GM13976 (cell line): ENCODE measurements at regions not wholly inside any gene's neighbourhood (a gene's known extent, or its start where the extent isn't known, plus 50 kb on each side); places are given as distances from the start of the nearest gene placed in this dataset.

ENCODE experiments used
- DNase-seq: peaks from one replicate; pipeline ENCODE4 v3.0.0; 2012; ENCODE audit warnings: low spot score
- in situ Hi-C: fragments of 300-500 bp; cut with MboI; formaldehyde crosslinking; loops from one replicate; pipeline ENCODE4 v1.12.0; 2022; ENCODE audit warnings: low sequenced_read_pairs, mixed read lengths, inconsistent platforms; ENCODE audit not compliant: unreplicated experiment
- TF ChIP-seq, protein P1 (sequence below): IDR thresholded peaks from 2 replicates; pipeline ENCODE4 v1.5.1; 2012; ENCODE audit warnings: borderline replicate concordance, mild to moderate bottlenecking; ENCODE audit not compliant: insufficient read depth; ENCODE audit errors: extremely low read depth, missing control alignments, control extremely low read depth

DNA sequence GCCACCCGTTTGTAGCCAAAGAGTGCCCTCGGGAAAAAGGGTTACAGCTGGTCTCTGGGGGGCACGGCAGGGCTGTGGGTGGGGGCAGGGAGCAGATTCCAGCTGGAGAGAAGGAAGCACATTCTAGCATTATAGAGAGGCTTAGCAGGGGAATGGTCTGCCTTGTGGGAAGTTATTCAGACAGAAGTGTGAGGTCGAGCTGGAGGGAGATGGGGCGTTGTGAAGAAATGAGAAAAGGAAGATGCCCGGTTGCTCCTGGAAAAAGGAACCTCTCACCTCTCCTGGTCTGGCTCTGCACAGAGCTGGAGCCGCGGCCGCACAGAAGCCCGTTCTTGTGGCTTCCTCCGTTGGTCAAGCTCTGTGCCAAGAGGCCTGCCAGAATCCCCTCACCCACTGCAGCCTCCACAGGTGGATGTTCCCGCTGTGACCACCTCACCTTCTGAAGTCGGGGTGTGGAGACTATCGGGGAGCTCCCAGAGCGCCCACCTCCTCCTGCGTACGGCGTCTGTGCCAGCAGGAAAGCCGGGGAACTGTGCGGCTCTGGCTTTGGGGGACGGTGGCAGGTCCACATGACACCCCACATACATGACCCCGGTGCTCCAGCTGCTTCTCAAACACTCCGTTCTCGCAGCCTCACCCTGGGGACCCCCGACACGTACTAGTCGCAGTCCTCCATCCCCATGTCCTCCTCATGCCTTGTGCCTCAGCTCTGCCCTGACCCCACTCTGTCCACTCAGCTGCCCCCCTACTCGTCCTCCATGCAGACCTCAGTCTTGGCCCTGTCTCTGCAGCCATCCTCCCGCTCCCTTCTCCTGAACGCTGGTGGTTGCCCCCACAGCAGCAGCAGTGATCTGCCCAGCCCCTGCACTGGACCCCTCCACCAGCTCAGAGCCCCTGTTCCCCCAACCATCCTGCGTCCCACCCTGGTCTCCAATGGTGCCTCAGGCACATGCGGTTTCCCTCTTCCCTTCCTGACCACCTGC, 52.2 kb upstream of the HGFAC start:
- in situ Hi-C loops = no loop called here
- DNase-seq = no peak
- TF ChIP-seq, protein P1, sequence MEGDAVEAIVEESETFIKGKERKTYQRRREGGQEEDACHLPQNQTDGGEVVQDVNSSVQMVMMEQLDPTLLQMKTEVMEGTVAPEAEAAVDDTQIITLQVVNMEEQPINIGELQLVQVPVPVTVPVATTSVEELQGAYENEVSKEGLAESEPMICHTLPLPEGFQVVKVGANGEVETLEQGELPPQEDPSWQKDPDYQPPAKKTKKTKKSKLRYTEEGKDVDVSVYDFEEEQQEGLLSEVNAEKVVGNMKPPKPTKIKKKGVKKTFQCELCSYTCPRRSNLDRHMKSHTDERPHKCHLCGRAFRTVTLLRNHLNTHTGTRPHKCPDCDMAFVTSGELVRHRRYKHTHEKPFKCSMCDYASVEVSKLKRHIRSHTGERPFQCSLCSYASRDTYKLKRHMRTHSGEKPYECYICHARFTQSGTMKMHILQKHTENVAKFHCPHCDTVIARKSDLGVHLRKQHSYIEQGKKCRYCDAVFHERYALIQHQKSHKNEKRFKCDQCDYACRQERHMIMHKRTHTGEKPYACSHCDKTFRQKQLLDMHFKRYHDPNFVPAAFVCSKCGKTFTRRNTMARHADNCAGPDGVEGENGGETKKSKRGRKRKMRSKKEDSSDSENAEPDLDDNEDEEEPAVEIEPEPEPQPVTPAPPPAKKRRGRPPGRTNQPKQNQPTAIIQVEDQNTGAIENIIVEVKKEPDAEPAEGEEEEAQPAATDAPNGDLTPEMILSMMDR = no peak

DNA sequence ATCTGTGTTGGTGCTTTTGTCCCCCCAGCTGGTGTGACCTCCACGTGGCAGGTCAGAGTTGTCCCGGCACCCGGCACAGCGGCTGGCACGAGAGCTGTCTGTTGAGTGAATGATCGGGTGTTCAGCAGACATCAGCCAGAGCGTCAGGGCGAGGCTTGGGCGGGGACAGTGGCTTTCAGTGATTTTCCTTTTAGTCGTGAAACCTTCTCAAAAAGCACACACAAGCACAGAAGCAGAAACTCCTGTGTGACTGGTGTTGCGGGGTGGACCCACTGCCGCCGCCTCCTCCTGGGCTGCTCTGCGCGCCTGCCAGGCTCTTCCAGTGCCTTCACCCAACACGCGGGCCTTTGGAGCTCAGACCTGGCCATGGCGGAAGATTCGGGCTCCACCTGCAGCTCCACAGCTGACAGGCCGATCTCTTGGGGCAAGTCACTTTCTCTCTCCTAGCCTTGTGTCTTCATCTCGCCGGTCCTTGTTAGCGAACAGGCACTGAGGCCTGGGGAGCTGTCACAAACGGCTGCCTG, 51.4 kb upstream of the HGFAC start:
- DNase-seq = no peak
- TF ChIP-seq, protein P1 = no peak
- in situ Hi-C loops = no loop called here

DNA sequence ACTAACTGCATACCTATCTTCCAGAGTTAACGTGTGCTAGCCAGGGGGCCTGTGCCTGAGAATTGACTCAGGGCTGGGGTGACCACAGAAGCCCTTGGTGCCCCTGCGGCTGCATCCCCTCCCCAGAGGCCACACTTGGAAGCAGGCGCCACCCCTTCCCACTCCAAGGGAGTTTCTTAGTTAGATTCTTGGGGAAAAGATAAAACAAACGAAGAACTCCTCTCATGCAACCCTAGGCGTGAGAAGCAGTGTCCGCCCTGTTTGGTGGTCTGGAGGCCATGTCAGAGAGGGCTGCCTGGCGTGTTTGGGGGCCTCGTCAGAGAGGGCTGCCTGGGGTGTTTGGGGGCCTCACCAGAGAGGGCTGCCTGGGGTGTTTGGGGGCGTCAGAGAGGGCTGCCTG, 50.3 kb upstream of the HGFAC start:
- DNase-seq = no peak

More for the DNA sequence above, 50.3 kb upstream of the HGFAC start:
- in situ Hi-C loops = no loop called here
- TF ChIP-seq, protein P1 = no peak
